HepG2 (cell line): ENCODE measurements at regions not wholly inside any gene's neighbourhood (a gene's known extent, or its start where the extent isn't known, plus 50 kb on each side); places are given as distances from the start of the nearest gene placed in this dataset.

Experiments
- HDAC2 ChIP-seq: sonication (generic); formaldehyde crosslinking; IDR thresholded peaks from 2 replicates; pipeline ENCODE4 v1.4.0; 2020; ENCODE audit warnings: missing genetic modification reagents
- NFIC ChIP-seq: IDR thresholded peaks from 2 replicates; pipeline ENCODE4 v1.6.1; 2012; ENCODE audit warnings: mild to moderate bottlenecking, low read length, inconsistent platforms
- ZNF138 ChIP-seq: sonication (generic); formaldehyde crosslinking; IDR thresholded peaks from 2 replicates; pipeline ENCODE4 v1.5.0; 2020; ENCODE audit warnings: mild to moderate bottlenecking, low read depth, missing genetic modification reagents
- ZNF564 ChIP-seq: sonication (generic); formaldehyde crosslinking; IDR thresholded peaks from 2 replicates; pipeline ENCODE4 v1.8.1; 2023; ENCODE audit warnings: mild to moderate bottlenecking, missing genetic modification reagents
- TF ChIP-seq, protein P1 (sequence below): sonication (generic); formaldehyde crosslinking; IDR thresholded peaks from 2 replicates; pipeline ENCODE4 v1.4.0; 2020; ENCODE audit warnings: missing genetic modification reagents

DNA sequence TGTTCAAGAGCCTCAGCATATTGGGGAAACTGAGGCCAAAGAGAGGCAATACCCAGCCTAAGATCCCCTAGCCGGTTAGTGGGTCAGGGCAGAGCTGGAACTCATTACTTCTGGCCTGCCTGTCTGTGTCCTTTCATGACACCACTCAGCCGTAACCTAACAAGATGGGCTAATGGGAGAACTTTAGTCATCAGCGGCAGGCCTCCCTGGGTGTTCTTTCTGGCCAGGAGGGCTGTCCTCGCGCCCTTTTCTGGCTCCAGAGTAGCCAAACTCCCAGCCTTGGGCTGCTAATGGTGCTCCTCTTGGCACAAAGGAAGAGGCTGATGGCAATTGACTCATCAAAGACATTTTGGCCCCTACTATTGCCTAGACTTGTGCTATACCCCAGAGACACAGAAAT, 76.6 kb downstream of the NCR2 start:
- TF ChIP-seq ZNF564 (CRISPR knock-in tag) = no peak
- TF ChIP-seq NFIC = no peak
- no peak for TF ChIP-seq HDAC2
- no peak for TF ChIP-seq ZNF138 (CRISPR knock-in tag)
- TF ChIP-seq, protein P1, sequence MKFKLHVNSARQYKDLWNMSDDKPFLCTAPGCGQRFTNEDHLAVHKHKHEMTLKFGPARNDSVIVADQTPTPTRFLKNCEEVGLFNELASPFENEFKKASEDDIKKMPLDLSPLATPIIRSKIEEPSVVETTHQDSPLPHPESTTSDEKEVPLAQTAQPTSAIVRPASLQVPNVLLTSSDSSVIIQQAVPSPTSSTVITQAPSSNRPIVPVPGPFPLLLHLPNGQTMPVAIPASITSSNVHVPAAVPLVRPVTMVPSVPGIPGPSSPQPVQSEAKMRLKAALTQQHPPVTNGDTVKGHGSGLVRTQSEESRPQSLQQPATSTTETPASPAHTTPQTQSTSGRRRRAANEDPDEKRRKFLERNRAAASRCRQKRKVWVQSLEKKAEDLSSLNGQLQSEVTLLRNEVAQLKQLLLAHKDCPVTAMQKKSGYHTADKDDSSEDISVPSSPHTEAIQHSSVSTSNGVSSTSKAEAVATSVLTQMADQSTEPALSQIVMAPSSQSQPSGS = no peak
